Skin epidermis (tissue), 12 donors: ENCODE measurements at regions not wholly inside any gene's neighbourhood (a gene's known extent, or its start where the extent isn't known, plus 50 kb on each side); places are given as distances from the start of the nearest gene placed in this dataset.
"Not testable (repeated sequence)": the region's sequence is repeated elsewhere in the genome, so short reads cannot be mapped to it uniquely, and the experiment has no call there.

Source experiments
- H3K27ac ChIP-seq, 21 experiments: fragments of 200-600 bp; sonication (generic) in 11 of 21; one replicate each; pipeline ENCODE4 v1.5.0; 2020; ENCODE audit warnings: mild to moderate bottlenecking in 3 of 21, inconsistent platforms in 2 of 21, moderate library complexity in 2 of 21
- H3K4me3 ChIP-seq, 7 experiments: fragments of 200-600 bp; sonication (generic) in 2 of 7; one replicate each; pipeline ENCODE4 v1.5.0; 2020; ENCODE audit warnings: inconsistent platforms in 2 of 7, mild to moderate bottlenecking in 2 of 7, moderate library complexity in 1 of 7

GRCh38 chr15:81751816-81752545, 293.8 kb downstream of the MEX3B start:
- H3K27ac ChIP-seq = peak overlapping the region in 1 of 21 experiments; percentile 7
- H3K4me3 ChIP-seq = no peak overlapping the region

GRCh38 chr15:81751256-81751655, 294.6 kb downstream of the MEX3B start:
- no peak overlapping the region for H3K4me3 ChIP-seq
- H3K27ac ChIP-seq = peak overlapping the region in 1 of 21 experiments; percentile 7

- Histone ChIP-seq H3K27ac (no peak overlapping the region), H3K4me3 (no peak overlapping the region)
Observed at GRCh38 chr15:81749716-81750375, 296.0 kb downstream of the MEX3B start.

GRCh38 chr15:81747482-81747881, 298.3 kb downstream of the MEX3B start:
- no peak overlapping the region for H3K27ac ChIP-seq

GRCh38 chr15:81747026-81747425, 298.8 kb downstream of the MEX3B start:
- Histone ChIP-seq H3K27ac (no peak overlapping the region), H3K4me3 (no peak overlapping the region)

More at GRCh38 chr15:81747482-81747881, 298.3 kb downstream of the MEX3B start:
- H3K4me3 ChIP-seq = no peak overlapping the region

- no peak overlapping the region for H3K27ac ChIP-seq
- no peak overlapping the region for H3K4me3 ChIP-seq
Observed at GRCh38 chr15:81744364-81744763, 301.5 kb downstream of the MEX3B start.

- Histone ChIP-seq H3K4me3 (no peak overlapping the region), H3K27ac (no peak overlapping the region)
Observed at GRCh38 chr15:81740416-81740815, 305.4 kb downstream of the MEX3B start.

- no peak overlapping the region for H3K4me3 ChIP-seq
- H3K27ac ChIP-seq = no peak overlapping the region
Observed at GRCh38 chr15:81729340-81729739, 316.5 kb downstream of the MEX3B start.

GRCh38 chr15:81728726-81729125, 317.1 kb downstream of the MEX3B start:
- Histone ChIP-seq H3K4me3 (no peak overlapping the region), H3K27ac (no peak overlapping the region)

GRCh38 chr15:81725590-81725989, 320.2 kb downstream of the MEX3B start:
- Histone ChIP-seq H3K27ac (peak overlapping the region in 1 of 21 experiments; percentile 33), H3K4me3 (no peak overlapping the region)

- Histone ChIP-seq H3K27ac (peak overlapping the region in 3 of 21 experiments; percentile 29 to 50 (median 47)), H3K4me3 (no peak overlapping the region)
Observed at GRCh38 chr15:81724536-81724935, 321.3 kb downstream of the MEX3B start.

- no peak overlapping the region for H3K4me3 ChIP-seq
- H3K27ac ChIP-seq = peak overlapping the region in 3 of 21 experiments; percentile 10 to 50 (median 47)
Observed at GRCh38 chr15:81723701-81724100, 322.1 kb downstream of the MEX3B start.

GRCh38 chr15:81723113-81723651, 322.6 kb downstream of the MEX3B start:
- H3K4me3 ChIP-seq = no peak overlapping the region
- peak overlapping the region in 1 of 21 experiments; percentile 47 for H3K27ac ChIP-seq

GRCh38 chr15:81716468-81716867, 329.4 kb downstream of the MEX3B start:
- H3K4me3 ChIP-seq, H3K27ac ChIP-seq: not testable (repeated sequence)

GRCh38 chr15:81710328-81710727, 335.5 kb downstream of the MEX3B start:
- H3K4me3 ChIP-seq = no peak overlapping the region
- no peak overlapping the region for H3K27ac ChIP-seq

GRCh38 chr15:81706816-81707346, 332.9 kb upstream of the TMC3 start:
- not testable (repeated sequence) for H3K27ac ChIP-seq

GRCh38 chr15:81705727-81706126, 331.7 kb upstream of the TMC3 start:
- H3K4me3 ChIP-seq, H3K27ac ChIP-seq: not testable (repeated sequence)

More at GRCh38 chr15:81706816-81707346, 332.9 kb upstream of the TMC3 start:
- not testable (repeated sequence) for H3K4me3 ChIP-seq

- Histone ChIP-seq H3K4me3 (no peak overlapping the region), H3K27ac (no peak overlapping the region)
Observed at GRCh38 chr15:81686021-81686420, 312.0 kb upstream of the TMC3 start.

- Histone ChIP-seq H3K27ac (no peak overlapping the region), H3K4me3 (no peak overlapping the region)
Observed at GRCh38 chr15:81685237-81685636, 311.2 kb upstream of the TMC3 start.

GRCh38 chr15:81680829-81681228, 306.8 kb upstream of the TMC3 start:
- H3K4me3 ChIP-seq = no peak overlapping the region
- no peak overlapping the region for H3K27ac ChIP-seq

- no peak overlapping the region for H3K4me3 ChIP-seq
- no peak overlapping the region for H3K27ac ChIP-seq
Observed at GRCh38 chr15:81666839-81667238, 292.8 kb upstream of the TMC3 start.
